Choroid plexus epithelial cell (primary cell): ENCODE measurements at regions not wholly inside any gene's neighbourhood (a gene's known extent, or its start where the extent isn't known, plus 50 kb on each side); places are given as distances from the start of the nearest gene placed in this dataset.

ENCODE experiments used
- DNase-seq: peaks from one replicate; pipeline ENCODE4 v3.0.0-alpha.2; 2010; ENCODE audit warnings: low read depth
- H3K4me3 ChIP-seq: 2 replicates; pipeline ENCODE4 v1.5.1; 2011; ENCODE audit warnings: low read depth, mild to moderate bottlenecking, control low read depth, low read length, moderate library complexity
- CTCF ChIP-seq: conservative IDR thresholded peaks from 2 replicates; pipeline ENCODE4 v1.5.1; 2011; ENCODE audit warnings: low read depth, mild to moderate bottlenecking, control low read depth, inconsistent platforms, low read length, moderate library complexity

GRCh38 chr17:73889439-73889838, 245.2 kb upstream of the SDK2 start:
- DNase-seq: no peak
- H3K4me3 ChIP-seq: no peak overlapping the region
- TF ChIP-seq CTCF: no peak

GRCh38 chr17:73890831-73891405, 246.7 kb upstream of the SDK2 start:
- no peak for DNase-seq
- H3K4me3 ChIP-seq: no peak overlapping the region
- no peak for TF ChIP-seq CTCF

GRCh38 chr17:73895157-73895556, 250.9 kb upstream of the SDK2 start:
- no peak overlapping the region for H3K4me3 ChIP-seq
- no peak for DNase-seq
- TF ChIP-seq CTCF: no peak

GRCh38 chr17:73896966-73897365, 252.7 kb upstream of the SDK2 start:
- H3K4me3 ChIP-seq: no peak overlapping the region
- TF ChIP-seq CTCF: no peak
- no peak for DNase-seq

GRCh38 chr17:73899839-73900238, 255.6 kb upstream of the SDK2 start:
- no peak for DNase-seq
- no peak for TF ChIP-seq CTCF
- H3K4me3 ChIP-seq: no peak overlapping the region

GRCh38 chr17:73900516-73900915, 256.3 kb upstream of the SDK2 start:
- no peak for TF ChIP-seq CTCF
- no peak overlapping the region for H3K4me3 ChIP-seq
- no peak for DNase-seq

GRCh38 chr17:73901249-73901648, 257.0 kb upstream of the SDK2 start:
- TF ChIP-seq CTCF: no peak
- H3K4me3 ChIP-seq: no peak overlapping the region
- no peak for DNase-seq
